Epithelial cell of proximal tubule (primary cell): ENCODE measurements at regions not wholly inside any gene's neighbourhood (a gene's known extent, or its start where the extent isn't known, plus 50 kb on each side); places are given as distances from the start of the nearest gene placed in this dataset.
"Not testable (repeated sequence)": the region's sequence is repeated elsewhere in the genome, so short reads cannot be mapped to it uniquely, and the experiment has no call there.

Source experiments
- DNase-seq: peaks from one replicate; pipeline ENCODE4 v3.0.0-alpha.2; 2011; ENCODE audit warnings: low read depth
- H3K4me3 ChIP-seq: 2 replicates; pipeline ENCODE4 v1.5.1; 2011; ENCODE audit warnings: low read depth, mild to moderate bottlenecking, low read length
- CTCF ChIP-seq: conservative IDR thresholded peaks from 2 replicates; pipeline ENCODE4 v1.5.1; 2012; ENCODE audit warnings: low read depth, mild to moderate bottlenecking, low read length

- TF ChIP-seq CTCF = no peak
- H3K4me3 ChIP-seq = no peak overlapping the region
- no peak for DNase-seq
Observed at GRCh38 chr3:74978684-74979083, 364.2 kb upstream of the CNTN3 start.

GRCh38 chr3:74985028-74985904 lies 370.8 kb upstream of the CNTN3 start:
- not testable (repeated sequence) for DNase-seq, H3K4me3 ChIP-seq

- no peak for TF ChIP-seq CTCF
- no peak for DNase-seq
- no peak overlapping the region for H3K4me3 ChIP-seq
Observed at GRCh38 chr3:74988095-74988494, 373.6 kb upstream of the CNTN3 start.

- TF ChIP-seq CTCF = no peak
Observed at GRCh38 chr3:74992898-74993297, 378.4 kb upstream of the CNTN3 start.

GRCh38 chr3:75001330-75001729 lies 386.9 kb upstream of the CNTN3 start:
- no peak overlapping the region for H3K4me3 ChIP-seq
- DNase-seq = no peak
- TF ChIP-seq CTCF = peak; percentile 49

More at GRCh38 chr3:74992898-74993297, 378.4 kb upstream of the CNTN3 start:
- no peak for DNase-seq
- no peak overlapping the region for H3K4me3 ChIP-seq

- no peak for DNase-seq
- no peak overlapping the region for H3K4me3 ChIP-seq
- TF ChIP-seq CTCF = no peak
Observed at GRCh38 chr3:75012791-75013331, 398.4 kb upstream of the CNTN3 start.

GRCh38 chr3:75014008-75014407 lies 399.5 kb upstream of the CNTN3 start:
- peak; percentile 45 for DNase-seq
- no peak overlapping the region for H3K4me3 ChIP-seq
- no peak for TF ChIP-seq CTCF
